Trophoblast cell (in vitro differentiated cells and primary cell): ENCODE measurements at regions not wholly inside any gene's neighbourhood (a gene's known extent, or its start where the extent isn't known, plus 50 kb on each side); places are given as distances from the start of the nearest gene placed in this dataset.

Source experiments
- DNase-seq, 2 donors: peaks; one replicate each; pipeline ENCODE4 v3.0.0-alpha.2; 2016
- H2AFZ ChIP-seq: 2 replicates; pipeline ENCODE4 v1.6.1; 2013; ENCODE audit warnings: low read length, moderate library complexity, mild to moderate bottlenecking; ENCODE audit not compliant: insufficient read depth, poor library complexity
- H2AK5ac ChIP-seq: 2 replicates; pipeline ENCODE4 v1.6.1; 2013; ENCODE audit warnings: mild to moderate bottlenecking, low read length
- H2BK120ac ChIP-seq: 2 replicates; pipeline ENCODE4 v1.6.1; 2013; ENCODE audit warnings: low read length, mild to moderate bottlenecking, moderate library complexity; ENCODE audit not compliant: insufficient read depth, poor library complexity
- H2BK12ac ChIP-seq: 2 replicates; pipeline ENCODE4 v1.6.1; 2013; ENCODE audit warnings: mild to moderate bottlenecking, low read length, moderate library complexity
- H2BK5ac ChIP-seq: 2 replicates; pipeline ENCODE4 v1.6.1; 2013; ENCODE audit warnings: low read length, low read depth, moderate library complexity, mild to moderate bottlenecking; ENCODE audit not compliant: poor library complexity
- H3K14ac ChIP-seq: 2 replicates; pipeline ENCODE4 v1.6.1; 2013; ENCODE audit warnings: mild to moderate bottlenecking, low read length
- H3K18ac ChIP-seq: 2 replicates; pipeline ENCODE4 v1.6.1; 2013; ENCODE audit warnings: mild to moderate bottlenecking, low read length
- H3K23ac ChIP-seq: 2 replicates; pipeline ENCODE4 v1.6.1; 2013; ENCODE audit warnings: low read length
- H3K27ac ChIP-seq: 2 replicates; pipeline ENCODE4 v1.5.1; 2013; ENCODE audit warnings: low read depth, mild to moderate bottlenecking, inconsistent platforms, low read length, moderate library complexity
- H3K27me3 ChIP-seq: 2 replicates; pipeline ENCODE4 v1.6.1; 2013; ENCODE audit warnings: inconsistent platforms, mild to moderate bottlenecking, low read length, moderate library complexity; ENCODE audit not compliant: insufficient read depth
- H3K36me3 ChIP-seq, 2 experiments: 1 replicate in 1 of 2; 2 replicates in 1 of 2; pipeline ENCODE4 v1.6.1; 2013; ENCODE audit warnings: low read length in 2 of 2, mild to moderate bottlenecking in 2 of 2, moderate library complexity in 1 of 2; ENCODE audit not compliant: insufficient read depth in 2 of 2, control insufficient read depth in 1 of 2
- H3K4ac ChIP-seq: 2 replicates; pipeline ENCODE4 v1.6.1; 2013; ENCODE audit warnings: low read depth, mild to moderate bottlenecking, low read length, moderate library complexity
- H3K4me1 ChIP-seq, 2 experiments: 1 replicate in 1 of 2; 2 replicates in 1 of 2; pipeline ENCODE4 v1.6.1; 2013; ENCODE audit warnings: low read length in 2 of 2, mild to moderate bottlenecking in 2 of 2, moderate library complexity in 1 of 2; ENCODE audit not compliant: insufficient read depth in 2 of 2, control insufficient read depth in 1 of 2
- H3K4me2 ChIP-seq: 2 replicates; pipeline ENCODE4 v1.6.1; 2013; ENCODE audit warnings: inconsistent platforms, mild to moderate bottlenecking, low read length, moderate library complexity
- H3K4me3 ChIP-seq: 2 replicates; pipeline ENCODE4 v1.5.1; 2013; ENCODE audit warnings: mild to moderate bottlenecking, low read depth, low read length, inconsistent platforms
- H3K79me1 ChIP-seq: one replicate; pipeline ENCODE4 v1.6.1; 2013; ENCODE audit warnings: low read length
- H3K79me2 ChIP-seq: 2 replicates; pipeline ENCODE4 v1.6.1; 2013; ENCODE audit warnings: low read length, mild to moderate bottlenecking; ENCODE audit not compliant: control insufficient read depth, insufficient read depth, poor library complexity
- H3K9ac ChIP-seq: 2 replicates; pipeline ENCODE4 v1.6.1; 2013; ENCODE audit warnings: mild to moderate bottlenecking, low read length
- H3K9me3 ChIP-seq: 2 replicates; pipeline ENCODE4 v1.6.1; 2013; ENCODE audit warnings: low read depth, mild to moderate bottlenecking, control low read depth, inconsistent platforms, low read length; ENCODE audit not compliant: insufficient read depth
- H4K12ac ChIP-seq: 2 replicates; pipeline ENCODE4 v1.6.1; 2013; ENCODE audit warnings: low read depth, mild to moderate bottlenecking, low read length, moderate library complexity
- H4K8ac ChIP-seq: 2 replicates; pipeline ENCODE4 v1.6.1; 2013; ENCODE audit warnings: low read depth, mild to moderate bottlenecking, low read length, moderate library complexity
- H4K91ac ChIP-seq: one replicate; pipeline ENCODE4 v1.6.1; 2013; ENCODE audit warnings: low read depth, mild to moderate bottlenecking, low read length, moderate library complexity
- WGBS: extraction: QIAGEN DNeasy Blood & Tissue Kit; methylation state at CpG from one replicate; pipeline ENCODE4 v1.1.7; 2013; ENCODE audit warnings: missing lambda C conversion rate; ENCODE audit not compliant: insufficient read length, insufficient coverage; ENCODE audit errors: extremely low coverage; 5-methylcytosine and 5-hydroxymethylcytosine counted together

DNA sequence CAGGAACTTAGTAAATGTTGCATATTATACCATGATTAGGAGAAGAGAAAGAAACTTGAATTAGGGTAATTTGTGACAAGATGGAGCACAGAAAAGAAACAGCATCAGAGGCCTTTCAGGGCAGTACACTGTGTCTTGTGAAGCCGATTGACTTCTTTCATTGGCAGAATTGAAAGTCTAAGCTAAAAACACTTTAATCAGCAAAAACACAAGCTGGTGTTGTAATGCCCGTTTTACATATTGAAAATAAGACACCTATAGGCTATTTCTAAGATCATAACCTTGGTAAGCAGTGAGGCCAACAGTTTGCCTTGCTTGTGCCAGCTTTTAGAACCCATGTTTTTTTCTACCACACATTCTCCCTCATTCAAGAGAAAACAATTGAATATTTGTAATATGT is 1378.1 kb upstream of the NXPH2 start:
- Histone ChIP-seq H3K9ac (no peak overlapping the region), H3K9me3 (no peaks in the 10 kb centered on the region), H3K14ac (no peak overlapping the region), H3K4ac (no peak overlapping the region), H4K91ac (no peak overlapping the region), H3K36me3 (no peaks in the 10 kb centered on the region), H3K4me1 (no peaks in the 10 kb centered on the region), H4K8ac (no peak overlapping the region), H2AK5ac (no peak overlapping the region), H2BK5ac (no peak overlapping the region), H3K4me3 (no peak overlapping the region), H3K23ac (no peak overlapping the region), H3K4me2 (no peak overlapping the region), H2BK120ac (no peak overlapping the region), H3K27me3 (no peaks in the 10 kb centered on the region), H3K27ac (no peak overlapping the region), H3K18ac (no peak overlapping the region), H2AFZ (no peak overlapping the region), H3K79me2 (no peaks in the 10 kb centered on the region), H4K12ac (no peak overlapping the region), H2BK12ac (no peak overlapping the region), H3K79me1 (no peaks in the 10 kb centered on the region)
- DNase-seq = no peak
- WGBS = no CpG with 5 or more reads among the region's 2 CpGs

GRCh38 chr2:140157816-140158215 is 1377.6 kb upstream of the NXPH2 start:
- DNase-seq = no peak
- Histone ChIP-seq H2AK5ac (no peak overlapping the region), H3K4ac (no peak overlapping the region), H3K79me1 (no peaks in the 10 kb centered on the region), H3K18ac (no peak overlapping the region), H2BK120ac (no peak overlapping the region), H3K27me3 (no peaks in the 10 kb centered on the region), H3K4me1 (no peaks in the 10 kb centered on the region), H3K14ac (no peak overlapping the region), H3K4me2 (no peak overlapping the region), H3K79me2 (no peaks in the 10 kb centered on the region), H3K36me3 (no peaks in the 10 kb centered on the region), H4K91ac (no peak overlapping the region), H3K23ac (no peak overlapping the region), H2BK5ac (no peak overlapping the region), H4K8ac (no peak overlapping the region), H3K9ac (no peak overlapping the region), H2BK12ac (no peak overlapping the region), H3K27ac (no peak overlapping the region), H2AFZ (no peak overlapping the region), H3K9me3 (no peaks in the 10 kb centered on the region), H4K12ac (no peak overlapping the region), H3K4me3 (no peak overlapping the region)
- WGBS = no CpG with 5 or more reads among the region's 5 CpGs

- Histone ChIP-seq H4K12ac (no peak overlapping the region), H3K9ac (no peak overlapping the region), H2BK12ac (no peak overlapping the region), H3K4me3 (no peak overlapping the region), H3K9me3 (no peaks in the 10 kb centered on the region), H3K23ac (no peak overlapping the region), H3K36me3 (no peaks in the 10 kb centered on the region), H4K91ac (no peak overlapping the region), H3K79me1 (no peaks in the 10 kb centered on the region), H3K27me3 (no peaks in the 10 kb centered on the region), H3K18ac (no peak overlapping the region), H3K14ac (no peak overlapping the region), H2AFZ (no peak overlapping the region), H2AK5ac (no peak overlapping the region), H2BK5ac (no peak overlapping the region), H3K4ac (no peak overlapping the region), H3K4me2 (no peak overlapping the region), H4K8ac (no peak overlapping the region), H3K79me2 (no peaks in the 10 kb centered on the region), H2BK120ac (no peak overlapping the region), H3K27ac (no peak overlapping the region), H3K4me1 (no peaks in the 10 kb centered on the region)
- DNase-seq = no peak
- WGBS = no CpG with 5 or more reads among the region's 2 CpGs
These were observed 1374.5 kb upstream of the NXPH2 start for GRCh38 chr2:140154706-140155105.

GRCh38 chr2:140154271-140154670 is 1374.1 kb upstream of the NXPH2 start:
- H3K9me3 ChIP-seq = no peaks in the 10 kb centered on the region
- H3K23ac ChIP-seq = no peak overlapping the region
- H3K27ac ChIP-seq = no peak overlapping the region
- H4K12ac ChIP-seq = no peak overlapping the region
- H2BK12ac ChIP-seq = no peak overlapping the region
- no peak overlapping the region for H4K91ac ChIP-seq
- no peak overlapping the region for H2BK120ac ChIP-seq
- H2BK5ac ChIP-seq = no peak overlapping the region
- no peak overlapping the region for H2AK5ac ChIP-seq
- no peak overlapping the region for H3K14ac ChIP-seq
- no peak overlapping the region for H3K4me2 ChIP-seq
- no peaks in the 10 kb centered on the region for H3K4me1 ChIP-seq
- H3K79me1 ChIP-seq = no peaks in the 10 kb centered on the region
- H3K4me3 ChIP-seq = no peak overlapping the region
- H3K18ac ChIP-seq = no peak overlapping the region
- no peaks in the 10 kb centered on the region for H3K36me3 ChIP-seq
- no peak overlapping the region for H4K8ac ChIP-seq
- WGBS = no CpG with 5 or more reads among the region's 5 CpGs
- no peak overlapping the region for H3K9ac ChIP-seq
- H2AFZ ChIP-seq = no peak overlapping the region
- DNase-seq = no peak
- no peaks in the 10 kb centered on the region for H3K27me3 ChIP-seq
- no peak overlapping the region for H3K4ac ChIP-seq
- no peaks in the 10 kb centered on the region for H3K79me2 ChIP-seq
